ENCODE measurements at regions not wholly inside any gene's neighbourhood (a gene's known extent, or its start where the extent isn't known, plus 50 kb on each side); places are given as distances from the start of the nearest gene placed in this dataset.

- no peak for DNase-seq
These were observed 56.2 kb upstream of the PJA1 start for GRCh38 chrX:69221239-69222102.

DNA sequence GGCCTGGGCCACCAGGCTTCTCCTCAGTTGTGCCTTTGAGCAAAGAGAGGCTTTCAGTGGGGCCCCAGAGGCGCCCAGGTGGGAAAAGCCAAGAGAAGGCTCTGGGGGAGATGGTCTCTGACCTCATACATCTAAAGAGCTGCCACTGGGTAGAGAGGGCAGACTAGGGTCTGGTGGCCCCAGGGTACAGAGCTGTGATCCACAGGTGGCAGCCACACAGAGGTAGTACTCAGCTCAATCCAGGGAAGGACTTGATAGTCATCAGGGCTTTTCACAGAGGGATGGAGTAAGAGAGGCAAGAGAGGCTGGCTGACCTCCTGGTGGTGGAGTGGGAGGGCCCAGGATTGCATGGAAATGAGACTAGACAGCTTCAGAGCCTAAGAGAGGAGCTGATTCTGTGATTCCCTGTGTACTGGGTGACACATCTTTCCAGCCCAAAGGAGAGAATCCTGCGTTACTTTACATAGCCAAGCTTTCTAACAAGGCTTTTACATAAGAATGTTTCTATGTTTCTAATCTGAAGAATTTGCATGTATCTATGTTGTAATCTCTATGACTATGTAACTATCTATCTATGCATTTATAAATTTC, 53.2 kb upstream of the PJA1 start:
- no peak for DNase-seq

DNA sequence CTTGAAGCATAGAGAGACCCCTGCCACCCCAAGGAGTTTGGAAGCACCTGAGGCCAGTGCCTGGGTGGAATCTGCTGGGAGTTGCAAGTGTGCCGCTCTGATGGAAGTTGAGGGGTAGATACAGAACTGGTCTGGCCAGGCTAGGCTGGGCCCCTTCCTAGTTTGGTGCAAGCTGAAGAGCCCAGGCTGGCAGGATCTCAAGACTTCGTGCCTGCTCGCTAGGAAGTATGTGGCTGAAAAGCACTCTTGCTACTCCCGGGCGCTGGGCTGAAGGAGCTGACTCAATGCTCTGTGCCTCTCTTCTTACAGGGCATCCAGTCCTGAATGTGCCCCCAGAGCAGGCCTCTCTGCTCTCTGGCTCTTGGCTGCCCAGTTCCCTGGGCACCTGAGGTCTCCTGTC, 51.7 kb upstream of the PJA1 start:
- no peak for DNase-seq

DNA sequence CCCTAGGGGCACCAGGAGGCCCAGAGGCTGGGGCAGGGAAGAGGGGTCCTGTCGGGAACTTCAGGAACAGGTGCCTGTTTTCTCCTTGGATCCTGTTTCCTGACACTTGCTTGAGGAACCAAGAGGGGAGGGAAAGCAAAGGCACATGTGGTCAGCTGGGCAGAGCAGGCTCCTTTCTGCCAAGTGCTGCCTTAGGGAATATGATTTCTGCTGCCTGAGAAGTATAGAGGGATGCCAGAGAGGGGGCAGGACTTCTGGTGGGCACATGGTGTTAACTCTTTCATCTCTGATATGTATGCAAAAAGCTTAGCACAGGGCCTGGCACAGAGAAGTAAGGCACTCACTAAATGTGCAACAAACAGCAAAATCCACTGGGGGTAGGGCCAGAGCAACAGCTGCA, 51.2 kb upstream of the PJA1 start:
- DNase-seq: no peak

DNA sequence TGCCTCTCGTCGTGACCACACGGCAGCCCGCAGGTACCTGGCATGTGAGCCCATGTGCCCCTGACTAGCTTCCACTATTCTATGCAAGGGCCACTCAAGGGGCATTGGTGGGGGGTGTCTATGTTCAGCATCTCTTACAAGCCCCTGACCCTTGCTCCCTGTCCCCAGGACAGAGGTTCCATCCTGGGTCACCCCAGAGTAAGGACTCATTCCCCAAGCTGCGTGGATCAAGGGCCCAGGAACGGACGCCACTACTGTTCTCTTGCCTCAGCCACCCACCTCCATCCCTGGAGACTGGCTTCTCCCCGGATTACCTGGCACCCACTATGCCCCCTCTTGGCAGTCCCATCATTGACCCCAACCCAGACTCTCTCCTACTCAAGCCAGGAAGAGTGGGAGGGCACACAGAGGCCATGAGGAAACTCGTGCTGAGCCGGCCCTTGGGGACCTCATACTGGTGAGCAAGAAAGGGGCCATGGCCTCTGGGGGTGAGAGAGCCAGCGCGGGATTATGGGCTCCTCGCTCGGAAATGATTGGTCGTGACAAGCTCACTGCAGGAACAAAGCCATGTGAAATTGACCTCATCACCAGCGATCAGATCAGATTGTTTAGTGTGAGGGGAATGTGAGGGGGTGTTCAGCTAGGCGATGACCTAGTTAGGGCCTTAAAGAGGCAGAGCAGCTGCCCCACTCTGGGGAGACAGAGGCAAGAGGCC, 50.1 kb upstream of the PJA1 start:
- DNase-seq: no peak
